GM10266 (cell line): ENCODE measurements at regions not wholly inside any gene's neighbourhood (a gene's known extent, or its start where the extent isn't known, plus 50 kb on each side); places are given as distances from the start of the nearest gene placed in this dataset.

Experiments used
- DNase-seq: peaks from one replicate; pipeline ENCODE4 v3.0.0; 2012; ENCODE audit errors: extremely low spot score
- CTCF ChIP-seq: IDR thresholded peaks from 2 replicates; pipeline ENCODE4 v1.5.1; 2012; ENCODE audit warnings: mild to moderate bottlenecking, low read depth; ENCODE audit not compliant: control insufficient read depth, insufficient read depth; ENCODE audit errors: missing control alignments

- no peak for TF ChIP-seq CTCF
- DNase-seq: no peak
These were observed 132.7 kb upstream of the KL start for GRCh38 chr13:32883474-32883873.

- no peak for TF ChIP-seq CTCF
- DNase-seq: no peak
These were observed 128.6 kb upstream of the KL start for GRCh38 chr13:32887617-32888016.

- no peak for DNase-seq
- TF ChIP-seq CTCF: no peak
These were observed 126.1 kb upstream of the KL start for GRCh38 chr13:32889986-32890565.

GRCh38 chr13:32893176-32893575 lies 123.0 kb upstream of the KL start:
- TF ChIP-seq CTCF: no peak
- DNase-seq: no peak

- TF ChIP-seq CTCF: no peak
- no peak for DNase-seq
These were observed 121.6 kb upstream of the KL start for GRCh38 chr13:32894589-32895001.

- no peak for TF ChIP-seq CTCF
- DNase-seq: no peak
These were observed 120.9 kb upstream of the KL start for GRCh38 chr13:32895296-32895695.

- DNase-seq: no peak
- TF ChIP-seq CTCF: no peak
These were observed 118.9 kb upstream of the KL start for GRCh38 chr13:32897296-32897695.
